CD4-positive, alpha-beta memory T cell (primary cell): ENCODE measurements at regions not wholly inside any gene's neighbourhood (a gene's known extent, or its start where the extent isn't known, plus 50 kb on each side); places are given as distances from the start of the nearest gene placed in this dataset.

Experiments used
- CTCF ChIA-PET: fragments of 350-600 bp; sonication (Branson Sonifier 250); formaldehyde crosslinking; loops from one replicate; lab custom pipeline; 2021; ENCODE audit warnings: inconsistent platforms; ENCODE audit not compliant: partially characterized antibody; lab: Charles Lee
- POLR2A ChIA-PET: fragments of 350-600 bp; sonication (Branson Sonifier 250); formaldehyde crosslinking; loops from one replicate; lab custom pipeline; 2021; ENCODE audit not compliant: partially characterized antibody; lab: Charles Lee
- DNase-seq, 5 donors: peaks; one replicate each; pipeline versions ENCODE4 v3.0.0 to v3.0.0-alpha.2; 2020 to 2022; ENCODE audit warnings: mixed read lengths in 1 of 5
- H3K27ac ChIP-seq: one replicate; pipeline ENCODE4 v1.7.0; 2013; ENCODE audit warnings: low read depth, low read length
- H3K27me3 ChIP-seq: 2 replicates; pipeline ENCODE4 v1.7.0; 2013; ENCODE audit warnings: mild to moderate bottlenecking, low read length, moderate library complexity; ENCODE audit not compliant: insufficient read depth
- H3K36me3 ChIP-seq: 2 replicates; pipeline ENCODE4 v1.7.0; 2013; ENCODE audit warnings: mild to moderate bottlenecking, low read length, moderate library complexity; ENCODE audit not compliant: insufficient read depth
- H3K4me1 ChIP-seq: 2 replicates; pipeline ENCODE4 v1.7.0; 2013; ENCODE audit warnings: mild to moderate bottlenecking, low read length, moderate library complexity; ENCODE audit not compliant: insufficient read depth
- H3K4me3 ChIP-seq, 2 donors: one replicate each; pipeline ENCODE4 v1.7.0; 2013; ENCODE audit warnings: low read length in 2 of 2, mild to moderate bottlenecking in 1 of 2
- H3K9me3 ChIP-seq, 2 donors: one replicate each; pipeline ENCODE4 v1.7.0; 2013; ENCODE audit warnings: low read length in 2 of 2, control low read depth in 1 of 2; ENCODE audit not compliant: control insufficient read depth in 1 of 2
- H3K27ac Mint-ChIP-seq, 7 donors: one replicate each; pipeline ENCODE4 v1.8.0; 2020 to 2021; ENCODE audit warnings: mixed read lengths in 7 of 7, mild to moderate bottlenecking in 6 of 7, inconsistent platforms in 3 of 7, moderate library complexity in 3 of 7
- H3K27me3 Mint-ChIP-seq, 2 donors: one replicate each; pipeline ENCODE4 v1.8.0; 2020 to 2021; ENCODE audit warnings: mixed read lengths in 2 of 2
- H3K36me3 Mint-ChIP-seq, 2 donors: one replicate each; pipeline ENCODE4 v1.8.0; 2020 to 2021; ENCODE audit warnings: mixed read lengths in 2 of 2, inconsistent platforms in 1 of 2, mild to moderate bottlenecking in 1 of 2
- H3K4me1 Mint-ChIP-seq, 4 donors: one replicate each; pipeline ENCODE4 v1.8.0; 2020 to 2021; ENCODE audit warnings: mixed read lengths in 4 of 4, mild to moderate bottlenecking in 1 of 4
- H3K4me3 Mint-ChIP-seq, 8 donors: one replicate each; pipeline ENCODE4 v1.8.0; 2020 to 2021; ENCODE audit warnings: mixed read lengths in 8 of 8, mild to moderate bottlenecking in 7 of 8, moderate library complexity in 6 of 8, inconsistent platforms in 3 of 8
- H3K9me3 Mint-ChIP-seq, 8 donors: one replicate each; pipeline ENCODE4 v1.8.0; 2020 to 2021; ENCODE audit warnings: mixed read lengths in 8 of 8, mild to moderate bottlenecking in 5 of 8, inconsistent platforms in 3 of 8, moderate library complexity in 1 of 8
- intact Hi-C: fragments of 100-400 bp; cut with micrococcal nuclease; formaldehyde crosslinking; loops from one replicate; pipeline ENCODE4 v1.15.1; 2023

DNA sequence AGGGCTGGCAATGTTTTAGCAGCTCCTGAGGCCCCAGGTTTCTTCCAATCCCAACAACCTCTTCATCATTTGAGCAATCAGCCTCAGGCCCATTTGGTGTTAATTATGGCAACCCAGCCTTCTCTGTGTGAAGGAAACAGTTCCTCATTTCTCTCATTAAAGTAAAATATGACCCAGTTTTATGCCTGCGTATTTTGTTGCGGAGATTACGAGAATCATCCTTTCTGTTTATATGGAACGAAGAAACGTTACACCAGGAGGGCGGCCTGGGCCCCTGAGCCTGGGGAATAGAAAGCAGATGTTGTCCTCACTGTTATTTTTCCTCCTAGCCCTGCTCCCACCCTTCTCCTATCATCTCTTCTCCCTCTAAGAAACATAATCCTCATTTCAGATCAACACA is 332.2 kb upstream of the USP24 start:
- Mint-ChIP-seq H3K4me1 (no peaks in the 10 kb centered on the region), H3K9me3 (peaks cover 0 to 6% (median 0%) of the 10 kb centered on the region in 8 donors), H3K27me3 (peaks cover 8 to 14% of the 10 kb centered on the region in 2 donors), H3K4me3 (no peak overlapping the region), H3K36me3 (no peaks in the 10 kb centered on the region), H3K27ac (no peak overlapping the region)
- intact Hi-C loops = no loop called here
- ChIA-PET CTCF (no interaction called here), POLR2A (no interaction called here)
- DNase-seq = no peak
- Histone ChIP-seq H3K9me3 (no peaks in the 10 kb centered on the region), H3K4me1 (no peaks in the 10 kb centered on the region), H3K27ac (no peak overlapping the region), H3K36me3 (no peaks in the 10 kb centered on the region), H3K27me3 (no peaks in the 10 kb centered on the region), H3K4me3 (no peak overlapping the region)

DNA sequence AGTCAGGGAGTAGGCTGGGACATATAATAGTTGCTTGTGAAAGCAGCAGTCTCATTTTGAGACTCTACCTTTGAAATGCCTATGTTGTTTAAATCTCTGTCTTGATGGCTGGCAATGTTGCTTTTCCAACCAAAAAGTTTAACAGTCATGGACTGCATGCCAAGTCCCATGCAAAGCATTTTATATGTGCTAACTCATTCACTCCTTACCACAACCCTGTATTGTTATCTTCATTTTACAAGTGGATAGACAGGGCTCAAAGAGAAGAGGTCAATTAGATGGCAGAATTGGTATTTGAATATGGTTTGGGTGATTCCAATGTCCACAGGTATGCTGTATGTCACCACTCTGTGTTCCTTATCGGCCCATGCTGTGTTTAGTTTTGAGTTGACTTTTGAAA is 331.4 kb upstream of the USP24 start:
- H3K27ac Mint-ChIP-seq = no peak overlapping the region
- H3K36me3 Mint-ChIP-seq = no peaks in the 10 kb centered on the region
- no peak for DNase-seq
- no peak overlapping the region for H3K4me3 ChIP-seq
- no peaks in the 10 kb centered on the region for H3K4me1 ChIP-seq
- no peak overlapping the region for H3K27ac ChIP-seq
- POLR2A ChIA-PET = no interaction called here
- no peaks in the 10 kb centered on the region for H3K27me3 ChIP-seq
- H3K36me3 ChIP-seq = no peaks in the 10 kb centered on the region
- no peak overlapping the region for H3K4me3 Mint-ChIP-seq
- no peaks in the 10 kb centered on the region for H3K9me3 ChIP-seq
- CTCF ChIA-PET = no interaction called here
- peaks cover 8 to 12% of the 10 kb centered on the region in 2 donors for H3K27me3 Mint-ChIP-seq
- intact Hi-C loops = no loop called here
- H3K4me1 Mint-ChIP-seq = no peaks in the 10 kb centered on the region
- peaks cover 0 to 6% (median 0%) of the 10 kb centered on the region in 8 donors for H3K9me3 Mint-ChIP-seq

DNA sequence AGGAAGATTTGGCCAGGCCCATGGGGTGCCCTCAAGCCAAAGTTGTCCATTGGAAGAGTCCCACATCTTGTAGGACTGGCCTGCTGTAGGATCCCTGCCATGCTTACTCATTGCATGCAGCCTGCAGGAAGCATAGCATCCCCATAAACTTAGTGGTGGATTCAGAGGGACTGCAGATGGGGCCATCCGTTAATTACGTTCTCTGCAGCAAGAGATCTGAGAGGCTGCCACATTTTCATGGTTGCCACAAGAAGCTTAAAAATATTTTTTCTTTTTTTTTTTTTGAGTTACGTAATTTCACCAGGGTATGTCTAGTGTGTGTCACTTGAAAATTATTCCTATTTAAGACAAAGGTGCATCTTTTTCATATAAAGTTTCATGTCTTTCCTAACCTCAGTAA is 329.7 kb upstream of the USP24 start:
- Mint-ChIP-seq H3K36me3 (no peaks in the 10 kb centered on the region), H3K4me1 (no peaks in the 10 kb centered on the region), H3K27ac (no peak overlapping the region), H3K9me3 (peaks cover 0 to 6% (median 0%) of the 10 kb centered on the region in 8 donors), H3K27me3 (peaks cover 8% of the 10 kb centered on the region in 2 donors), H3K4me3 (no peak overlapping the region)
- Histone ChIP-seq H3K4me3 (no peak overlapping the region), H3K4me1 (no peaks in the 10 kb centered on the region), H3K27ac (no peak overlapping the region), H3K27me3 (no peaks in the 10 kb centered on the region), H3K9me3 (no peaks in the 10 kb centered on the region), H3K36me3 (no peaks in the 10 kb centered on the region)
- no peak for DNase-seq
- intact Hi-C loops = no loop called here
- CTCF ChIA-PET = no interaction called here
- POLR2A ChIA-PET = no interaction called here

DNA sequence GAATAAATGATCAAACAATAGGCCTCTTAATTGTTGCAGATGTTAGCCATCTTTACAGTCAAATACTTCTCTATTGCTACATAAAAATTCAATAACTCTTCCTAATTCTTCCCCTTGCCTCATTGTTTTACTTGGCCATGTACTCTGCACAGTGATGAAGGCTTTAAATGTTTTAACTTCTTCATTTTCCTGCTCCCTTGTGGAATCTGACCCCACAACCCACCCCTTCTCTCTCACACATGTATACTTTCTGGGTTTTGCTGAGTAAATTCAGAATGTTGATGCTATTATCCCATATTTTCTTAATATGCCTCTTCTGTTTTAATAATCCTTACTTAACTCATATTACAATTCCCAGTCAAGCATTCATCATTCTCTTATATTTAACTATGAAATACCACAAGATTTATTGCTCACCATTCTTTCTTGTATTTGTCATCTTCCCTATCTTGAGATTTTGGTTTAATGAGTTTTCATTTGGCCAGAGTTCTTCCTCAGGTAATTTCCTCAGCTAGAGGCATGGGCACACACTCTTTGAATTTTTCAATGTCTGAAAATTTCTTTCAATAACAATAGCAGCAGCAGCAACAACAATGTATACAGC is 327.8 kb upstream of the USP24 start:
- Mint-ChIP-seq H3K27ac (no peak overlapping the region), H3K27me3 (peaks cover 6 to 8% of the 10 kb centered on the region in 2 donors), H3K36me3 (no peaks in the 10 kb centered on the region), H3K4me3 (no peak overlapping the region), H3K4me1 (no peaks in the 10 kb centered on the region), H3K9me3 (peaks cover 0 to 6% (median under 1%) of the 10 kb centered on the region in 8 donors)
- Histone ChIP-seq H3K36me3 (no peaks in the 10 kb centered on the region), H3K4me3 (no peak overlapping the region), H3K27ac (no peak overlapping the region), H3K4me1 (no peaks in the 10 kb centered on the region), H3K27me3 (no peaks in the 10 kb centered on the region), H3K9me3 (no peaks in the 10 kb centered on the region)
- DNase-seq = no peak
- POLR2A ChIA-PET = no interaction called here
- CTCF ChIA-PET = no interaction called here
- intact Hi-C loops = no loop called here

DNA sequence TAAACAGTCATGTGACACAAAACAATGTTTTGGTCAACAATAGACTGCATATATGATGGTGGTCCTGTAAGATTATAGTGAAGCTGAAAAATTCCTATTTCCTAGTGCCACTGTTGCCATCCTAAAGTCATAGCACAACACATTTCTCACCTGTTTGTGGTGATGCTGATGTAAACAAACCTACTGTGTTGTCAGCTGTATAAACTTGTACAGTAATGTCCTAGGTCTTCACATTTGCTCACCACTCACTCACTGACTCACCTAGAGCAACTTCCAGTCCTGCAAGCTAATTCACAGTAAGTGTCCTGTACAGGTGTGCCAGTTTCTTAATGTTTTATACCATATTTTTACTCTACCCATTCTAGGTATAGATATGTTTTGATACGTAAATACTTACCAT is 326.1 kb upstream of the USP24 start:
- no peak overlapping the region for H3K4me3 Mint-ChIP-seq

DNA sequence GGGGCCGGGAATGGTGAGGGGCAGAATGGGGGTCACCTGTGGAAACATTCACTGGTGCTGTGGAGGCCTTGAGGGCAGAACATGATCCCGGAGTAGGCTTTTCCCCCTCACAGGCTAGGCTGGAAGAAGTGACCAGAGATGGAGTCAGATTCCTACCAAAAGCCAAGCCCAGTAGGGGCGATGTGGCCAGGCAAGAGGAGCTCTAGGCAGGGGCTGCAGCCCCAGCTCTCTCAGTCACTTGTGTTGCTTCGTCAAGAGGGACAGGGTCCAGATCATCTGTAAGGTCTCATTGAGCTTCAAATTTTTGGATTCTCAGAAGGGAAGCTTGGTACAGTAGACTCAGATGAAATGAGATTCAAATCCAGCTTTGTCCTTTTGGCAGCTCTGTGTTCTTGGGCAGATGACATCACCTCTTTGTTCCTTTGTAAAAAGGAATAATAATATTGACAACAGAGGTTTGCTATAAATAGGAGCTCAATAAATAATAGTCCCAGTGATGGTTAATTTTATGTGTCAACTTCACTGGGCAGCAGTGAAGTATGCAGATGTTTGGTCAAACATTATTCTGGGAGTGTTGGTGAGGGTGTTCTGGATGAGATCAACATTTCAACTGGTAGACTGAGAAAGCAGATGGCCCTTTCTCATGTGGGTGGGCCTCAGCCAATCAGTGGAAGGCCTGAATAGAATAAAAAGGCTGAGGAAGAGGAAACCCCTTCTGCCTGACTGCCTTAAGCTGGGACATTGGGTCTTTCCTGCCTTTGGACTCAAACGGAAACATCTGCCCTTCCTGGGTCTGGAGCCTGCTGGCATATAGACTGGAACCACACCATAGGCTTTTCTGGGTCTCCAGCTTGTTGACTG is 324.7 kb upstream of the USP24 start:
- no peak overlapping the region for H3K27ac ChIP-seq
- intact Hi-C loops = no loop called here
- no peaks in the 10 kb centered on the region for H3K36me3 ChIP-seq
- no peak for DNase-seq
- Mint-ChIP-seq H3K27ac (no peak overlapping the region), H3K27me3 (peaks cover 1 to 3% of the 10 kb centered on the region in 2 donors), H3K36me3 (no peaks in the 10 kb centered on the region), H3K9me3 (peaks cover 0 to 4% (median 0%) of the 10 kb centered on the region in 8 donors), H3K4me3 (no peak overlapping the region), H3K4me1 (no peaks in the 10 kb centered on the region)
- CTCF ChIA-PET = no interaction called here
- H3K27me3 ChIP-seq = no peaks in the 10 kb centered on the region
- H3K4me3 ChIP-seq = no peak overlapping the region
- H3K9me3 ChIP-seq = no peaks in the 10 kb centered on the region
- no peaks in the 10 kb centered on the region for H3K4me1 ChIP-seq
- POLR2A ChIA-PET = no interaction called here

More for the DNA sequence above, 326.1 kb upstream of the USP24 start:
- Mint-ChIP-seq H3K27me3 (peaks cover 1 to 2% of the 10 kb centered on the region in 2 donors), H3K9me3 (peaks cover 0 to 6% (median under 1%) of the 10 kb centered on the region in 8 donors), H3K36me3 (no peaks in the 10 kb centered on the region), H3K27ac (no peak overlapping the region), H3K4me1 (no peaks in the 10 kb centered on the region)
- CTCF ChIA-PET = no interaction called here
- Histone ChIP-seq H3K27me3 (no peaks in the 10 kb centered on the region), H3K4me1 (no peaks in the 10 kb centered on the region), H3K36me3 (no peaks in the 10 kb centered on the region), H3K27ac (no peak overlapping the region), H3K9me3 (no peaks in the 10 kb centered on the region), H3K4me3 (no peak overlapping the region)
- intact Hi-C loops = no loop called here
- DNase-seq = no peak
- POLR2A ChIA-PET = no interaction called here

DNA sequence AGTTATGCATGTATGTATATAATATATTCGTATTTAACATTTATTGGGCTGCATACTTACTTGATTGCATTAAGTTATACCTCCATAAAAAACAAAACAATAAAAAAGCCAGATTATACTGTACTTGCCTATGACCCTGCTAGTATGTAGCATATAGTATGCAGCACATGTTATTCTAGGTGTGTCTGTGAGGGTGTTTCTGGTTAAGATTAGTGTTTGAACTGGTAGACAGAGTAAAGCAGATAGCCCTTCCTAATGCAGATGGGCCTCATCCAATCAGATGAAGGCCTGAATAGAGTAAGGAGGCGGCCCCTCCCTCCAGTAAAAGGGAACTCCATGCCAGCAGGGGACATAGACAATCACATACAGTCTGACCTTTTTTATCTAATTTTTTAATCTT is 323.3 kb upstream of the USP24 start:
- no peak overlapping the region for H3K27ac Mint-ChIP-seq
- no peaks in the 10 kb centered on the region for H3K36me3 Mint-ChIP-seq
- H3K4me3 ChIP-seq = no peak overlapping the region
- DNase-seq = no peak
- no peaks in the 10 kb centered on the region for H3K4me1 Mint-ChIP-seq
- ChIA-PET CTCF (no interaction called here), POLR2A (no interaction called here)
- H3K9me3 Mint-ChIP-seq = peaks cover 0 to 2% (median 0%) of the 10 kb centered on the region in 8 donors
- H3K4me3 Mint-ChIP-seq = no peak overlapping the region
- no peaks in the 10 kb centered on the region for H3K36me3 ChIP-seq
- H3K27me3 Mint-ChIP-seq = peaks cover 2 to 3% of the 10 kb centered on the region in 2 donors
- no peaks in the 10 kb centered on the region for H3K9me3 ChIP-seq
- intact Hi-C loops = no loop called here
- H3K27ac ChIP-seq = no peak overlapping the region
- no peaks in the 10 kb centered on the region for H3K27me3 ChIP-seq
- no peaks in the 10 kb centered on the region for H3K4me1 ChIP-seq
